MM.1S (cell line): ENCODE measurements at regions not wholly inside any gene's neighbourhood (a gene's known extent, or its start where the extent isn't known, plus 50 kb on each side); places are given as distances from the start of the nearest gene placed in this dataset.

Experiments
- DNase-seq: peaks from one replicate; pipeline ENCODE4 v3.0.0-alpha.2; 2015
- H2AFZ ChIP-seq: fragments of 300-600 bp; sonication (generic); 2 replicates; pipeline ENCODE4 v1.6.0; 2016; ENCODE audit warnings: antibody characterized with exemption, low read length
- H3F3A ChIP-seq: fragments of 300-600 bp; sonication (generic); 2 replicates; pipeline ENCODE4 v1.6.1; 2016; ENCODE audit warnings: mild to moderate bottlenecking, antibody characterized with exemption, low read length, moderate library complexity, mixed read lengths; ENCODE audit not compliant: insufficient read depth
- H3K27ac ChIP-seq: fragments of 300-600 bp; sonication (generic); 2 replicates; pipeline ENCODE4 v1.5.1; 2016; ENCODE audit warnings: mild to moderate bottlenecking, low read length
- H3K27me3 ChIP-seq: fragments of 300-600 bp; sonication (generic); replicated peaks from 2 replicates; pipeline ENCODE4 v1.6.0; 2016; ENCODE audit warnings: low read length; ENCODE audit not compliant: insufficient read depth
- H3K36me3 ChIP-seq: fragments of 300-600 bp; sonication (generic); replicated peaks from 2 replicates; pipeline ENCODE4 v1.6.1; 2016; ENCODE audit warnings: mild to moderate bottlenecking, low read length, mixed read lengths; ENCODE audit not compliant: insufficient read depth
- H3K4me1 ChIP-seq: fragments of 300-600 bp; sonication (generic); 2 replicates; pipeline ENCODE4 v1.6.1; 2016; ENCODE audit warnings: low read length, mixed read lengths
- H3K4me2 ChIP-seq: fragments of 300-600 bp; sonication (generic); 2 replicates; pipeline ENCODE4 v1.6.0; 2016; ENCODE audit warnings: low read depth, low read length
- H3K4me3 ChIP-seq: fragments of 300-600 bp; sonication (generic); 2 replicates; pipeline ENCODE4 v1.5.1; 2016; ENCODE audit warnings: low read length, mixed read lengths
- H3K79me2 ChIP-seq: fragments of 300-600 bp; sonication (generic); 2 replicates; pipeline ENCODE4 v1.6.1; 2016; ENCODE audit warnings: mixed run types, low read length, mixed read lengths
- H3K9ac ChIP-seq: fragments of 300-600 bp; sonication (generic); 2 replicates; pipeline ENCODE4 v1.6.1; 2016; ENCODE audit warnings: low read length, mixed read lengths
- H3K9me2 ChIP-seq: fragments of 300-600 bp; sonication (generic); replicated peaks from 2 replicates; pipeline ENCODE4 v1.6.1; 2016; ENCODE audit warnings: mild to moderate bottlenecking, low read length, mixed read lengths; ENCODE audit not compliant: insufficient read depth
- H3K9me3 ChIP-seq: fragments of 300-600 bp; sonication (generic); replicated peaks from 2 replicates; pipeline ENCODE4 v1.6.1; 2016; ENCODE audit warnings: mild to moderate bottlenecking, low read length, mixed read lengths; ENCODE audit not compliant: insufficient read depth
- H4K20me1 ChIP-seq: fragments of 300-600 bp; sonication (generic); 2 replicates; pipeline ENCODE4 v1.6.1; 2016; ENCODE audit warnings: mild to moderate bottlenecking, low read length, moderate library complexity, mixed read lengths; ENCODE audit not compliant: insufficient read depth
- CTCF ChIP-seq: fragments of 300-600 bp; sonication (generic); IDR thresholded peaks from 2 replicates; pipeline ENCODE4 v1.5.1; 2016; ENCODE audit warnings: antibody characterized with exemption, low read length, mixed read lengths
- EZH2 ChIP-seq: fragments of 300-600 bp; sonication (generic); optimal IDR thresholded peaks from 2 replicates; pipeline ENCODE3; 2017; ENCODE audit warnings: low read depth, mild to moderate bottlenecking, antibody characterized with exemption, low read length, mixed read lengths
- EZH2phosphoT487 ChIP-seq: fragments of 300-600 bp; sonication (generic); IDR thresholded peaks from 2 replicates; pipeline ENCODE4 v1.6.1; 2018; ENCODE audit warnings: antibody characterized with exemption, low read length

GRCh38 chr5:175211956-175212756, 231.8 kb downstream of the DRD1 start:
- TF ChIP-seq CTCF: no peak
- TF ChIP-seq EZH2: no peak
- no peak for TF ChIP-seq EZH2phosphoT487
- DNase-seq: no peak

GRCh38 chr5:175207321-175208040, 236.5 kb downstream of the DRD1 start:
- Histone ChIP-seq H3K4me3 (no peak overlapping the region), H3K27me3 (no peaks in the 10 kb centered on the region), H3K9ac (no peak overlapping the region), H3K9me3 (no peaks in the 10 kb centered on the region), H3K9me2 (no peaks in the 10 kb centered on the region), H3K4me1 (no peaks in the 10 kb centered on the region), H4K20me1 (no peaks in the 10 kb centered on the region), H3F3A (no peaks in the 10 kb centered on the region), H3K4me2 (no peak overlapping the region), H3K36me3 (no peaks in the 10 kb centered on the region), H2AFZ (no peak overlapping the region), H3K27ac (no peak overlapping the region), H3K79me2 (no peaks in the 10 kb centered on the region)
- TF ChIP-seq CTCF: no peak
- no peak for TF ChIP-seq EZH2phosphoT487
- no peak for TF ChIP-seq EZH2
- DNase-seq: no peak

More at GRCh38 chr5:175211956-175212756, 231.8 kb downstream of the DRD1 start:
- Histone ChIP-seq H3K36me3 (no peaks in the 10 kb centered on the region), H3K9ac (no peak overlapping the region), H3K4me1 (no peaks in the 10 kb centered on the region), H3K9me3 (no peaks in the 10 kb centered on the region), H3F3A (no peaks in the 10 kb centered on the region), H3K4me3 (no peak overlapping the region), H4K20me1 (no peaks in the 10 kb centered on the region), H2AFZ (no peak overlapping the region), H3K79me2 (no peaks in the 10 kb centered on the region), H3K27ac (no peak overlapping the region), H3K9me2 (no peaks in the 10 kb centered on the region), H3K4me2 (no peak overlapping the region), H3K27me3 (no peaks in the 10 kb centered on the region)

- no peak overlapping the region for H3K9ac ChIP-seq
- DNase-seq: no peak
- no peaks in the 10 kb centered on the region for H3K4me1 ChIP-seq
- H3K36me3 ChIP-seq: no peaks in the 10 kb centered on the region
- no peaks in the 10 kb centered on the region for H3K9me2 ChIP-seq
- no peaks in the 10 kb centered on the region for H3K27me3 ChIP-seq
- no peaks in the 10 kb centered on the region for H3F3A ChIP-seq
- H3K4me3 ChIP-seq: no peak overlapping the region
- no peak for TF ChIP-seq EZH2phosphoT487
- TF ChIP-seq EZH2: no peak
- TF ChIP-seq CTCF: no peak
- H3K9me3 ChIP-seq: no peaks in the 10 kb centered on the region; the same call in 1 of the 2 replicates
- H3K4me2 ChIP-seq: no peak overlapping the region
- H3K79me2 ChIP-seq: no peaks in the 10 kb centered on the region
- no peaks in the 10 kb centered on the region for H4K20me1 ChIP-seq
- H3K27ac ChIP-seq: no peak overlapping the region
- H2AFZ ChIP-seq: no peak overlapping the region
These were observed 237.3 kb downstream of the DRD1 start for GRCh38 chr5:175206669-175207068.
